Neuronal stem cell (in vitro differentiated cells): ENCODE measurements at regions not wholly inside any gene's neighbourhood (a gene's known extent, or its start where the extent isn't known, plus 50 kb on each side); places are given as distances from the start of the nearest gene placed in this dataset.
A peak's percentile ranks its signal among the peaks of the same experiment; 100 is the strongest.

Source experiments
- DNase-seq: peaks from one replicate; pipeline ENCODE4 v3.0.0-alpha.2; 2013; ENCODE audit warnings: low spot score
- H2AFZ ChIP-seq: one replicate; pipeline ENCODE4 v1.6.1; 2013; ENCODE audit warnings: mild to moderate bottlenecking, low read length, inconsistent platforms
- H2AK5ac ChIP-seq: 2 replicates; pipeline ENCODE4 v1.6.1; 2013; ENCODE audit warnings: low read depth, mild to moderate bottlenecking, inconsistent platforms, low read length, moderate library complexity, mixed read lengths
- H2BK120ac ChIP-seq: 2 replicates; pipeline ENCODE4 v1.6.1; 2013; ENCODE audit warnings: low read depth, mild to moderate bottlenecking, inconsistent platforms, low read length, moderate library complexity, mixed read lengths
- H2BK12ac ChIP-seq: one replicate; pipeline ENCODE4 v1.6.1; 2013; ENCODE audit warnings: low read length, inconsistent platforms
- H2BK15ac ChIP-seq: 2 replicates; pipeline ENCODE4 v1.6.1; 2013; ENCODE audit warnings: mild to moderate bottlenecking, low read length, inconsistent platforms, mixed read lengths
- H2BK5ac ChIP-seq: one replicate; pipeline ENCODE4 v1.6.1; 2013; ENCODE audit warnings: inconsistent platforms, mild to moderate bottlenecking, low read length, moderate library complexity
- H3K14ac ChIP-seq: one replicate; pipeline ENCODE4 v1.6.1; 2013; ENCODE audit warnings: low read length, inconsistent platforms
- H3K18ac ChIP-seq: 2 replicates; pipeline ENCODE4 v1.6.1; 2013; ENCODE audit warnings: low read length, inconsistent platforms
- H3K23ac ChIP-seq: 2 replicates; pipeline ENCODE4 v1.6.1; 2013; ENCODE audit warnings: low read depth, mild to moderate bottlenecking, mixed read lengths, low read length, inconsistent platforms; ENCODE audit not compliant: poor library complexity
- H3K27ac ChIP-seq: replicated peaks from 3 replicates; pipeline ENCODE4 v1.5.1; 2013; ENCODE audit warnings: low read length, inconsistent platforms
- H3K27me3 ChIP-seq, 3 experiments: 2 replicates each; pipeline ENCODE4 v1.6.1; 2013; ENCODE audit warnings: low read length in 3 of 3, mild to moderate bottlenecking in 2 of 3, inconsistent platforms in 1 of 3, low read depth in 1 of 3, mixed read lengths in 1 of 3, moderate library complexity in 1 of 3; ENCODE audit not compliant: control insufficient read depth in 3 of 3, insufficient read depth in 3 of 3
- H3K36me3 ChIP-seq, 2 donors: replicated peaks in 1 of 2; 2 replicates each; pipeline ENCODE4 v1.6.1; 2013; ENCODE audit warnings: low read length in 2 of 2; ENCODE audit not compliant: control insufficient read depth in 2 of 2, insufficient read depth in 2 of 2
- H3K4ac ChIP-seq: 2 replicates; pipeline ENCODE4 v1.6.1; 2013; ENCODE audit warnings: inconsistent platforms, mild to moderate bottlenecking, low read length, moderate library complexity
- H3K4me1 ChIP-seq, 2 donors: 1 replicate in 1 of 2; 2 replicates in 1 of 2; pipeline ENCODE4 v1.6.1; 2013; ENCODE audit warnings: low read length in 2 of 2, low read depth in 1 of 2; ENCODE audit not compliant: control insufficient read depth in 2 of 2, insufficient read depth in 1 of 2
- H3K4me2 ChIP-seq: one replicate; pipeline ENCODE4 v1.6.1; 2013; ENCODE audit warnings: mild to moderate bottlenecking, low read length, inconsistent platforms; ENCODE audit not compliant: insufficient read depth, poor library complexity, severe bottlenecking
- H3K4me3 ChIP-seq, 2 donors: 2 replicates each; pipeline ENCODE4 v1.5.1; 2013; ENCODE audit warnings: low read length in 2 of 2, mild to moderate bottlenecking in 2 of 2, inconsistent platforms in 1 of 2, moderate library complexity in 1 of 2
- H3K79me1 ChIP-seq: one replicate; pipeline ENCODE4 v1.6.1; 2013; ENCODE audit warnings: low read depth, mild to moderate bottlenecking, inconsistent platforms, low read length, moderate library complexity
- H3K9ac ChIP-seq: one replicate; pipeline ENCODE4 v1.6.1; 2013; ENCODE audit warnings: mild to moderate bottlenecking, low read depth, low read length, inconsistent platforms; ENCODE audit not compliant: poor library complexity
- H3K9me3 ChIP-seq, 2 donors: replicated peaks in 1 of 2; 2 replicates each; pipeline versions ENCODE3 to v1.6.1; 2013; ENCODE audit warnings: low read length in 2 of 2, mild to moderate bottlenecking in 2 of 2, inconsistent platforms in 1 of 2, low read depth in 1 of 2, mixed read lengths in 1 of 2, moderate library complexity in 1 of 2; ENCODE audit not compliant: control insufficient read depth in 2 of 2, insufficient read depth in 1 of 2
- H4K8ac ChIP-seq: one replicate; pipeline ENCODE4 v1.6.1; 2013; ENCODE audit warnings: low read depth, mild to moderate bottlenecking, inconsistent platforms, low read length, moderate library complexity
- H4K91ac ChIP-seq: one replicate; pipeline ENCODE4 v1.6.1; 2013; ENCODE audit warnings: low read length, low read depth, mild to moderate bottlenecking, inconsistent platforms; ENCODE audit not compliant: poor library complexity
- WGBS, 2 donors: extraction: QIAGEN DNeasy Blood & Tissue Kit; methylation state at CpG; one replicate each; pipeline ENCODE4 v1.1.7; 2013; ENCODE audit warnings: missing lambda C conversion rate in 2 of 2, mixed read lengths in 1 of 2; ENCODE audit not compliant: insufficient read length in 2 of 2, insufficient replicate concordance in 1 of 2; ENCODE audit errors: extremely low coverage in 2 of 2; 5-methylcytosine and 5-hydroxymethylcytosine counted together

GRCh38 chr15:25971053-25971452 lies 107.9 kb upstream of the ATP10A start:
- Histone ChIP-seq H3K27ac (peak overlapping the region; percentile 52), H4K91ac (no peak overlapping the region), H2AFZ (no peak overlapping the region), H3K4me3 (no peak overlapping the region), H3K4ac (no peak overlapping the region), H2BK5ac (no peak overlapping the region), H3K4me2 (no peak overlapping the region), H2BK12ac (no peak overlapping the region), H3K36me3 (no peaks in the 10 kb centered on the region), H3K14ac (no peak overlapping the region), H3K9me3 (peaks cover 2 to 11% of the 10 kb centered on the region in 2 donors), H3K18ac (no peak overlapping the region), H2AK5ac (no peak overlapping the region), H3K79me1 (no peaks in the 10 kb centered on the region), H4K8ac (no peak overlapping the region), H3K27me3 (no peaks in the 10 kb centered on the region), H3K9ac (no peak overlapping the region), H3K23ac (no peak overlapping the region), H2BK15ac (no peak overlapping the region), H3K4me1 (peaks cover 13 to 22% of the 10 kb centered on the region in 2 donors), H2BK120ac (no peak overlapping the region)
- WGBS, 2 donors = no CpG with 5 or more reads among the region's 6 CpGs
- no peak for DNase-seq

GRCh38 chr15:25969886-25970285 lies 106.8 kb upstream of the ATP10A start:
- H3K4me3 ChIP-seq = no peak overlapping the region
- H4K91ac ChIP-seq = no peak overlapping the region
- no peak overlapping the region for H3K9ac ChIP-seq
- H3K18ac ChIP-seq = no peak overlapping the region
- H3K4ac ChIP-seq = no peak overlapping the region
- no peak overlapping the region for H2BK12ac ChIP-seq
- no peak overlapping the region for H2BK120ac ChIP-seq
- H3K9me3 ChIP-seq = peaks cover 2 to 11% of the 10 kb centered on the region in 2 donors
- H4K8ac ChIP-seq = no peak overlapping the region
- peaks cover 13 to 30% of the 10 kb centered on the region in 2 donors for H3K4me1 ChIP-seq
- H3K36me3 ChIP-seq = no peaks in the 10 kb centered on the region
- H3K27ac ChIP-seq = no peak overlapping the region
- H3K23ac ChIP-seq = no peak overlapping the region
- H2AK5ac ChIP-seq = no peak overlapping the region
- DNase-seq = no peak
- no peaks in the 10 kb centered on the region for H3K79me1 ChIP-seq
- H3K4me2 ChIP-seq = no peak overlapping the region
- no CpG with 5 or more reads among the region's 4 CpGs for WGBS, 2 donors
- H2BK5ac ChIP-seq = no peak overlapping the region
- no peaks in the 10 kb centered on the region for H3K27me3 ChIP-seq
- H2BK15ac ChIP-seq = no peak overlapping the region
- H2AFZ ChIP-seq = no peak overlapping the region
- no peak overlapping the region for H3K14ac ChIP-seq

- no peak overlapping the region for H2BK15ac ChIP-seq
- H3K14ac ChIP-seq = no peak overlapping the region
- no peak overlapping the region for H3K27ac ChIP-seq
- H3K9ac ChIP-seq = no peak overlapping the region
- H2AK5ac ChIP-seq = no peak overlapping the region
- no peak for DNase-seq
- H3K36me3 ChIP-seq = no peaks in the 10 kb centered on the region
- no peak overlapping the region for H3K4me3 ChIP-seq
- H3K4me2 ChIP-seq = no peak overlapping the region
- no peak overlapping the region for H2BK12ac ChIP-seq
- H3K18ac ChIP-seq = no peak overlapping the region
- H4K91ac ChIP-seq = no peak overlapping the region
- H2BK120ac ChIP-seq = no peak overlapping the region
- no CpG with 5 or more reads among the region's 3 CpGs for WGBS, 2 donors
- H2AFZ ChIP-seq = no peak overlapping the region
- peaks cover 5 to 21% of the 10 kb centered on the region in 2 donors for H3K4me1 ChIP-seq
- no peaks in the 10 kb centered on the region for H3K27me3 ChIP-seq
- no peak overlapping the region for H2BK5ac ChIP-seq
- no peak overlapping the region for H3K23ac ChIP-seq
- peaks cover 0 to 8% of the 10 kb centered on the region in 2 donors for H3K9me3 ChIP-seq
- no peaks in the 10 kb centered on the region for H3K79me1 ChIP-seq
- no peak overlapping the region for H4K8ac ChIP-seq
- no peak overlapping the region for H3K4ac ChIP-seq
Observed at GRCh38 chr15:25967116-25967515, 104.0 kb upstream of the ATP10A start.

- Histone ChIP-seq H2BK5ac (no peak overlapping the region), H3K4me1 (peaks cover 0 to 9% of the 10 kb centered on the region in 2 donors), H3K27ac (no peak overlapping the region), H2BK120ac (no peak overlapping the region), H3K9me3 (peaks cover 0 to 8% of the 10 kb centered on the region in 2 donors), H3K36me3 (no peaks in the 10 kb centered on the region), H4K8ac (no peak overlapping the region), H3K23ac (no peak overlapping the region), H3K4ac (no peak overlapping the region), H3K14ac (no peak overlapping the region), H3K79me1 (no peaks in the 10 kb centered on the region), H3K18ac (no peak overlapping the region), H2BK12ac (no peak overlapping the region), H2AFZ (peak overlapping the region; percentile 38), H2AK5ac (no peak overlapping the region), H2BK15ac (no peak overlapping the region), H3K27me3 (no peaks in the 10 kb centered on the region), H3K4me2 (no peak overlapping the region), H3K4me3 (no peak overlapping the region), H3K9ac (no peak overlapping the region), H4K91ac (no peak overlapping the region)
- DNase-seq = no peak
- no CpG with 5 or more reads among the region's 5 CpGs for WGBS, 2 donors
Observed at GRCh38 chr15:25965326-25965725, 102.2 kb upstream of the ATP10A start.
